ENCODE measurements at regions not wholly inside any gene's neighbourhood (a gene's known extent, or its start where the extent isn't known, plus 50 kb on each side); places are given as distances from the start of the nearest gene placed in this dataset.
"Not testable (repeated sequence)": the region's sequence is repeated elsewhere in the genome, so short reads cannot be mapped to it uniquely, and the experiment has no call there.

DNA sequence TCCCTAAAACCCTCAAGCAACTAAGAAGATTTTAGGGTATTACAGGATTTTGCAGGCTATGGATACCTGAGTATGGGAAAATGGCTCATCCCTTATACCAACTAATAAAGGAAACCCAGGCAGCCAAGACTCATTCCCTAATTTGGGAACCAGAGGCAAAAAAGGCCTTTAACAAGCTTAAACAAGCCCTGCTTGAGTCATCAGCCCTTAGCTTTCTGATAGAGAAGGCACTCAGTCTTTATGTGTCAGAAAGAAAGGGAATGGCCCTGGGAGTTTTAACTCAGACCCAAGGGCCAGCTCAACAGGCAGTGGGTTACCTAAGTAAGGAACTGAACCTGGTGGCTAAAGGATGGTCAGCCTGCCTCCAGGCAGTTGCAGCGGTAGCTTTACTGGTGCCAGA lies 96.9 kb upstream of the RMP24 start:
- DNase-seq (ENCODE audit: low read depth): no peak

DNA sequence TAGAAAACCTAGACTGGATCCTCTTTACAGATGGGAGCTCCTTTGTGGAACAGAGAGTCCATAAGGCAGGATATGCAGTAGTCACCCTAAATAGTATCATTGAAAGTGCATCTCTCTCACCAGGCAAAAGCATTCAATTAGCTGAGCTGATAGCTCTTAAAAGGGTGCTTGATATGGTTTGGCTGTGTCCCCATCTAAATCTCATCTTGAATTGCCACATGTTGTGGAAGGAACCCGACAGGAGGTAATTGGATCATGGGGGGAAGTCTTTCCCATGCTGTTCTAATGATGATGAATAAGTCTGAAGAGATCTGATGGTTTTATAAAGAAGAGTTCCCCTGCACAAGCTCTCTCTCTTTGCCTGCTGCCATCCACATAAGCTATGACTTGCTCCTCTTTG lies 96.2 kb upstream of the RMP24 start:
- DNase-seq (ENCODE audit: low read depth): no peak

DNA sequence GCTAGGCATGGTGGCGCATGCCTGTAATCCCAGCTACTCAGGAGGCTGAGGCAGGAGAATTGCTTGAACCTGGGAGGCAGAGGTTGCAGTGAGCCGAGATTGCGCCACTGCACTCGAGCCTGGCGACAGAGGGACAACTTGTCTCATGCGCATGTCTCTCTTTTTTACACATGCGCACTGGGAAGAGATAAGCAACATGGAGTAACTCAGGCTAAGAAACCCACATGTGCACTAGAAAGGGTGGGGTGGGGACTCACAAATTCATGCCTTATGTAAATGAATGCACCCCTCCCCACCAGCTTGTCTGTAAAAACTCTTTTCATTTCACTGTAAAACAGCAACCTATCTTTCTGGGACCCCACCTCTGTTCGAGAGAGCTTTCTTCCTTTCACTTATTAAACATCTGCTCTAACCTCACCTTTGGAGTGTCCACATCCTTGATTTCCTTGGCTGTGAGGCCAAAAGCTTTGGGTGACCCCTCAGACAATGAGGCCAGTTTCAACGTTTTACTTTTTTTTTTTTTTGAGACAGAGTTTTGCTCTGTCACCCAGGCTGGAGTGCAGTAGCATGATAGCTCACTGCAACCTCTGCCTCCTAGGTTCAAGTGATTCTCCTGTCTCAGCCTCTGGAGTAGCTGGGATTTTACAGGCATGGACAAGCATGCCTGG lies 91.6 kb upstream of the RMP24 start:
- no peak for DNase-seq (ENCODE audit: low read depth)

DNA sequence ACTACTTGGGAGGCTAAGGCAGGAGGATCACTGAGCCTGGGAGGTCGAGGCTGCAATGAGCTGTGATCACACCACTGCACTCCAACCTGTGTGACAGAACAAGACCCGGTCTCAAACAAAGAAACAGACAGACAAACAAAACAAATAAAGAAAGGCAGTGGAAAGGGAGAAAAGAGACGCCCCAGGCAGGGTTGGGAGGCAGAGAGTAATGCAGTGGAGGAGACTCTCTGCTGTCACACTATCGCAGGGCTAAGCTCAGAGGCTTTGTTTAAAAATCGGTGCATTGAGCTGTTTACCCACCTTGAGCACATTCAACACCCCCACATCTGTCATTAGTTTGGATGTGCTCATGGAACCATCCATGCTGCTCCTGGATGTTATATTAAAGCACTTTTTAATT lies 84.2 kb upstream of the RMP24 start:
- DNase-seq (ENCODE audit: low read depth): no peak

DNA sequence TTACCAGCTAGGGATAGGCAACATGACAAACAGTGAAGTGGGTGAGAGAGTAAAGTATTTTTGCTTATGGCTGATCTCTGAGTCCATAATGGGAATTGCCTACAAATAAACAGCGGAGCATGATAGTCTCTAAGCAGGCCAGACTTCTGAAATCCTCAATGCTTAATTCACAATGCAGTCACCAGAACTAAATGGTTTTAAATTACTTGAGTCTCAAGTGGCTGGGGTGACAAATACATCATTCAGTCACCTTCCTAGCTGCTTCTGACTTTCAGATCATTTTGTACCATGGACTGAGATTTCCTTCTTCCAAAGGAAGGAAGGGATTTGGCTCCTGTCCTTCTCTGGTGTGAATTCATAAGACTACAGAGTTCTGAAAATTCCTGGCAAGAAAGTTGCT lies 82.8 kb upstream of the RMP24 start:
- DNase-seq (ENCODE audit: low read depth): no peak

DNA sequence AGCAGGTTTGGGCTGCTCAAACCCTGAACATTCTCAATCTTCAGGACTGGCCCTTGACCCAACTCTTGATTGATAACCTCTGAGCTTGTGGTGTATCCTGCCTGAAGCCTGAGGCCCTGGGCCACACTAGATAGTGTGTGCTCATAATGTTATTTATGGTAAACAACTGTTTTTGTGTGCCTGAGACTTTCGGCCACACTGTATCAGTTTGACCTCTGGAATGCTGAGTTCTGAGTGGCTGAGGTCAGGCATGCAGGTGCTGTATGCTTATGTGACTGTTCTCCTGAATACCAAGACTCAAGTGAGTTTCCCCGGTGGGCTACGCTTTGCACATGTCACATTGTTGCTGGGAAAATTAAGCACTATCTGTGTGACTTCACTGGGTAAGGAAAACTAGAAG lies 82.2 kb upstream of the RMP24 start:
- DNase-seq (ENCODE audit: low read depth): no peak

DNA sequence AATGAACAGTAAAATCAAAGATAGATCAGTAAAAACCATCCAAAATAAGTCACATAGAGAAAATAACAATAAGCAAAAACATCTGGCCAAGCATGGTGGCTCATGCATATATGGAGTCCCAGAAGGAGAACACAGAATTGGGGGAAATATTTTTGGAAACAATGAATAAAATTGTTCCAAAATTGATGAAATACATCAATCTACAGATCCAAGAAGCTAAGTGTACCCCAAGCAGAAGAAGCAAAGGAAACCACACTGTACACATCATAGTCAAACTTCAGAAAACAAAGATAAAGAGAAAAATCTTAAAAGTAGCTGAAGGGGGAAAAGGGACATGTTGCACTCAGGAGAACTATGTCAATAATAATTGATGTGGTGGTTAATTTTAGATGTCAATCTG lies 80.4 kb upstream of the RMP24 start:
- no peak for DNase-seq (ENCODE audit: low read depth)

DNA sequence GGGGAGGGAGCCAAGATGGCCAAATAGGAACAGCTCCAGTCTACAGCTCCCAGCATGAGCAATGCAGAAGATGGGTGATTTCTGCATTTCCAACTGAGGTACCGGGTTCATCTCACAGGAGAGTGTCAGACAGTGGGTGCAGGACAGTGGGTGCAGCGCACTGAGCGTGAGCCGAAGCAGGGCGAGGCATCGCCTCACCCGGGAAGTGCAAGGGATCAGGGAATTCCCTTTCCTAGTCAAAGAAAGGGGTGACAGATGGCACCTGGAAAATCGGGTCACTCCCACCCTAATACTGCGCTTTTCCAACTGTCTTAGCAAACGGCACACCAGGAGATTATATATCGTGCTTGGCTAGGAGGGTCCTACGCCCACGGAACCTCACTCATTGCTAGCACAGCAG lies 75.0 kb upstream of the RMP24 start:
- not testable (repeated sequence) for DNase-seq (ENCODE audit: low read depth)

DNA sequence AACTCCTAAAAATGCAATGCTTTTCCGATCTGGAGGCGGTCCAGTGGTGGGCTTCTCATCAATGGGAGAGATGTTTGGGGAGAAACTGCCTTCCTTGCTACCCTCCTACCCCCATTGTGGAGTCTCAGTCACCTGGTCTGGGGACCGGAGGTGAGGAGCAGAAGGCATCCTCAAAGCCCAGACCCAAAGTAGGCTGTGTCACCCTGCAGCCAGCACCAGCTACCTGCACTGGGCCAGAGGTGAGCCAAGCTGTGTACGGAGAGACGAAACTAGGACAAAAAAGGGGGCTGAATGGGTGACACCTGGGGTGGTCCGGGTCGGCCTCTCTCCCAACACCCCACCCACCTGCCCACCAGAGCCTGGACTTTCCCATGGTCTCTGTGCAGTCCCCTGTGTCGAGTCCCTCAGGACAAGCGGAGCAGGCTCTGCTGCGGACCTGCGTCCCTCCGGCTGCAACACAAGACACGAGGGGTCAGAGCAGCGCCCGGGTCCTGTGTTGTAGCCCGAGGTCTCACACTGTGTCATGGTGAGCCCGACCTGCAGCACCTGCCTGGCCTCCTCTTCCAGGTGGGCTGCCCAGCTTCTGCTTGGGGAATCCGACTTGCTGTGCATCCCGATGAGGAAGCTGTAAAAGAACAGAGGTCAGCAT lies 68.0 kb upstream of the RMP24 start:
- DNase-seq (ENCODE audit: low read depth): no peak

DNA sequence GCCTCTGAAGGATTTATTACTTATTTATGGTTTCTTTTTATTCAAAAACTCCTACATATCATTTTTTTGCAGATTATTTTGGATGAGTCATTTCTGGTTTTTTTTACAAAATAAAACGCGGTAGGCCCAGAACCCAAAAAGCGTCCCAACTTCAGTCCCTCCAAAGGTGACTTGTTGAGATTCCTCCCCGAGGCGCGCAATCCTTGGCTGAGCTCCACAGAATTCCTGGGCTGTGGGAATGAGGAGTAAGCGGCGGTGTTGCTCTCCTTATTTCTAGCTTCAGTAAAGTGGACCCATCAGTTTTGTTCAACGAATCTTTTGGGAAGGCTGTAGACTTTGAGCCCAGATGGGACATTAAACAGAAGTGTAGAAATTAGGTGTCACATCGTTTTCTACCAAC lies 67.0 kb upstream of the RMP24 start:
- DNase-seq (ENCODE audit: low read depth): no peak

DNA sequence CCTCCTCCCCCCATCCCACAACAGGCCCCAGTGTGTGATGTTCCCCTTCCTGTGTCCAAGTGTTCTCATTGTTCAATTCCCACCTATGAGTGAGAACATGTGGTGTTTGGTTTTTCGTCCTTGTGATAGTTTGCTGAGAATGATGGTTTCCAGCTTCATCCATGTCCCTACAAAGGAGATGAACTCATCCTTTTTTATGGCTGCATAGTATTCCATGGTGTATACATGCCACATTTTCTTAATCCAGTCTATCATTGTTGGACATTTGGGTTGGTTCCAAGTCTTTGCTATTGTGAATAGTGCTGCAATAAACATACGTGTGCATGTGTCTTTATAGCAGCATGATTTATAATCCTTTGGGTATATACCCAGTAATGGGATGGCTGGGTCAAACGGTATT lies 66.2 kb upstream of the RMP24 start:
- not testable (repeated sequence) for DNase-seq (ENCODE audit: low read depth)

DNA sequence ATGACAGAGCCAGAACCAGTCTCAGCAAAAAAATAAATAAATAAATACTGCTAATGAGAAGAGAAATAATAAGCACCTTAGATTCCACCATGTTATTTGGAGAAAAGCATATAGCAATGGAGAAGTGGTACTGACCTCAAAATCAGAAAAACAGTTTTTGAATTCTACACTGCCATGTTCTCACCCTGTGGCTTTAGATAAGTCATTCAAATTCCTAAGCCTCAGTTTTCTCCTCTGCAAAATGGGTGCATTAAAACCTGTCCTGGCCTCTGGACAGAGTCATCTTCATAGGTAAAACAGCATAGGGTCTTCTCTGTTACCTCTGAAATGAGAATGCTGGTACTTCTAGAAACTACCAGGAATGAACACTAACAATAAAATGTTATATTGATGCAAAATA lies 62.2 kb upstream of the RMP24 start:
- no peak for DNase-seq (ENCODE audit: low read depth)

DNA sequence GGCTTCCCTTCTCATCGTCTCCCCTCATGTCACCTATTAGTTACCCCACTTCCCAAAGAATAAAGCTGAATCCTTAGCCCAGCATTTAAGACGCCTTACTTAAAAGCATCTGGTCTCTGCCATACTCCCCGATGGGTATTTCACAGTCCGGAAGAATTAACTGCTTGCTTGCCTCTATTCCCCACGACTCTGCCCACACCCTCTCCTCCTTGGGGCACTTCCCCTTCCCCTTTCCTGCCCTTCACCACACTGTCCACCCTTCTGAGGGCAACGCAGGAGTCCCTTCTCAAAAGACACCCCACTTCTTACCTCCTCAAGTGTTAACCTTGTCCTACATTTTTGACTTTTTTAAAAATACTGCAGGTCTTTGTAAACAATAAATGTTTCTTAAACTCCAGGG lies 60.1 kb upstream of the RMP24 start:
- DNase-seq (ENCODE audit: low read depth): no peak

DNA sequence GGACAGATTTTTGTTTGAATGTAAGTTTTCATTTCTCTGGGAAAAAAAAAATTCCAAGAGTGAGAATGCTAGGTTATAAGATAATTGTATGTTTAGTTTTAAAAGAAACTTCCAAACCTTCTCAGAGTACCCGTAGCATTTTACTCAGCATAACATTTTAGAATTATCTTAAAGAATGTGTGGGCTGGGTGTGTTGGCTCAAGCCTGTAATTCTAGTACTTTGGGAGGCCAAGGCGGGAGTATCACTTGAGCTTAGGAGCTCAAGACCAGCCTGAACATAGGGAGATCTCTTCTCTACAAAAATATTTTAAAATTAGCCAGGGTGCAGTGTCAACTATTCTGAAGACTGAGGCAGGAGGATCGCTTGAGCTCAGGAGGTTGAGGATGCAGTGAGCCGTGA lies 57.4 kb upstream of the RMP24 start:
- no peak for DNase-seq (ENCODE audit: low read depth)

DNA sequence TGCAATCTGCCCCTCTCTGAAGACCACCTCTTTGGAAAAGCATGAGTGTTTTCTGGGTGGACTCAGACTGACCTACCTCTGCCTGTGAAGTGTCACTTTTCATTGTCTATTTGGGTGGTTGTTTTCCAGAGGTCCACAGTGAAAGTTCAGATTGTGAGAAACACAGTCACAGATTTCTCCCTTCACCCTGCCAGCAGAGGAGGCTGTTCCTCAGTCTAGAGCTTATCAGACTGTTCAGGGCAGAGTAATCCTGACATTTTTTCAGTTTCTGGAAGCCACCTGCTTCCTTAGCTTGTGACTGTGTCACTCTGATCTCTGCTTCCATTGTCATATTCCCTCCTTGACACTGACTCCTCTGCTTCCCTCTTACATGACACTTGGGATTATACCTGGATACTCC lies 55.4 kb upstream of the RMP24 start:
- no peak for DNase-seq (ENCODE audit: low read depth)

DNA sequence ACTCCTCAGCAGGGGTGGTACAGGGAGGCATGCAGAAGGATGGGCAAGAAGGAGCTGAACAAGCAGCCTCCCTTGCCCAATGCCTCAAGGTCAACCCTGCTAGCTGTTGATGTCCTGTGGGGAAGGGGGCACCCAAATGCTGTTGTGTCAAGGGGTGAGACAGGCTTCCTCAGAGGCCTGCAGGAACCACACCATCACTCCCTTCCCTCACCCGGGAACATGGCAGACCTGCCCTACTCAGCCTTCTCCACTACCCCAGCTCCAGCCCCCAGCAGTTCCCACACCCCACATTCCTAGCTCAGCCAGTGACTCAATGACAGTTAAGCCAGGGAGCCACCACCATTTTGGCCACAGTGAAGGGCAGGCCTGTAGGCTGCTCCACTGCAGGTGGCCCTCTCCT lies 53.9 kb upstream of the RMP24 start:
- no peak for DNase-seq (ENCODE audit: low read depth)

DNA sequence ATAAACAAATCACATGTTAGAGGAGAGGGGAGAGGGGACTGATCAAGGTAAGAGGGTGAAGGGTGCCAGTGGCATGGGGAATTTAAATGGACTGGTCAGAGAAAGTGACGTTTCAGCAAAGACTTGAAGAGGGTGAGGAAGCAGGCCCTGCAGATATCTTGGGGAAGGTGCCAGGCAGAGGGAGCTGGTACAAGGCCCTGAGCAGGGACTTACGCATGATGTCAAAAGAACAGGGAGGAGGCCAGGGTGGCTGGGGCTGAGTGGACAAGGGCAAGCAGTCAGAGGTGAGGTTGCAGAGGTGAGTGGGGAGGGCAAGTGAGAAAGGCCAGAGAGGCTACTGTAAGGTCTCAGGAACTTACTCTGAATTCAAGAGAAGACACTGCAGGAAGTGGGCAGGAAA lies 53.3 kb upstream of the RMP24 start:
- no peak for DNase-seq (ENCODE audit: low read depth)

DNA sequence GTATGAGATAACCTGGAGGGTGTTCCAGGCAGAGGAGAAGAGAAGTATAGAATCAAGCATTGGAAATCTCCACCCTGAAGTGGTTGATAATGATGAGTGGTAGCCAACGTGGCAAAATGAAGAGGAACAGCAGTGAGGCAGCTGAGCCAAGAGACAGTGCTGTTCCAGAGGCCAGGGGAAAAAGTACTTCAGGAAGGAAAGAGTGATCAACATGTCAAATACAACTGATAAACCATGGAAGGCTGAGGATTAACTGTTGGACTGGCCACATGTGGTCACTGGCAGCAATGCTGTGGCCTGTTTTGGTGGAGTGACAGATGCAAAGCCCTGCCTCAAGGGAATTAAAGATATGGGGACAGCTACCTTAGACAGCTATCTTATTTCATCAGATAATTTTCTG lies 51.9 kb upstream of the RMP24 start:
- DNase-seq (ENCODE audit: low read depth): no peak

All from stromal cell of bone marrow (primary cell).